H1 (cell line): ENCODE measurements at regions not wholly inside any gene's neighbourhood (a gene's known extent, or its start where the extent isn't known, plus 50 kb on each side); places are given as distances from the start of the nearest gene placed in this dataset.

ENCODE experiments used
- CTCF ChIA-PET: fragments of 300-600 bp; sonication (Branson Sonifier 250); formaldehyde crosslinking; loops from one replicate; lab custom pipeline; 2021; ENCODE audit not compliant: partially characterized antibody; lab: Charles Lee
- POLR2A ChIA-PET: fragments of 300-600 bp; sonication (Branson Sonifier 250); formaldehyde crosslinking; loops from one replicate; lab custom pipeline; 2021; ENCODE audit warnings: inconsistent platforms; ENCODE audit not compliant: partially characterized antibody; lab: Charles Lee
- DNase-seq, 2 experiments: peaks; one replicate each; pipeline versions ENCODE4 v3.0.0 to v3.0.0-alpha.2; 2010 to 2022; ENCODE audit warnings: low spot score in 2 of 2, low read depth in 1 of 2, mixed read lengths in 1 of 2
- FAIRE-seq: peaks from 2 replicates; lab custom pipeline; 2011; peaks lifted over from hg19 to GRCh38; lab: Jason Lieb, UNC
- H2AFZ ChIP-seq: 2 replicates; pipeline ENCODE4 v1.8.1; 2012; ENCODE audit warnings: low read length, inconsistent platforms
- H2AK5ac ChIP-seq: 2 replicates; pipeline ENCODE4 v1.6.1; 2013; ENCODE audit warnings: low read depth, low read length
- H2BK120ac ChIP-seq: replicated peaks from 2 replicates; pipeline ENCODE3; 2013; ENCODE audit warnings: low read depth, low read length, inconsistent platforms
- H2BK12ac ChIP-seq: 2 replicates; pipeline ENCODE4 v1.6.1; 2013; ENCODE audit warnings: low read depth, low read length
- H2BK15ac ChIP-seq: 2 replicates; pipeline ENCODE4 v1.6.1; 2013; ENCODE audit warnings: low read length
- H2BK20ac ChIP-seq: 2 replicates; pipeline ENCODE4 v1.6.1; 2013; ENCODE audit warnings: low read length
- H2BK5ac ChIP-seq: 2 replicates; pipeline ENCODE4 v1.6.1; 2013; ENCODE audit warnings: low read depth, low read length
- H3K14ac ChIP-seq: 2 replicates; pipeline ENCODE4 v1.6.1; 2013; ENCODE audit warnings: inconsistent platforms; ENCODE audit not compliant: insufficient read length
- H3K18ac ChIP-seq: 2 replicates; pipeline ENCODE4 v1.6.1; 2013; ENCODE audit warnings: low read length; ENCODE audit errors: extremely low read depth
- H3K23ac ChIP-seq: 2 replicates; pipeline ENCODE4 v1.6.1; 2013; ENCODE audit warnings: inconsistent platforms; ENCODE audit not compliant: insufficient read length
- H3K23me2 ChIP-seq: 2 replicates; pipeline ENCODE4 v1.6.1; 2013; ENCODE audit warnings: low read depth, low read length
- H3K27ac ChIP-seq: 2 replicates; pipeline ENCODE4 v1.6.1; 2011; ENCODE audit warnings: low read depth, low read length, inconsistent platforms
- H3K27me3 ChIP-seq, 4 experiments: replicated peaks in 1 of 4; 1 replicate in 1 of 4; 2 replicates in 3 of 4; pipeline versions ENCODE4 v1.6.1 to v1.8.1; 2011 to 2013; ENCODE audit warnings: low read length in 3 of 4, mild to moderate bottlenecking in 3 of 4, inconsistent platforms in 2 of 4, mixed read lengths in 2 of 4, moderate library complexity in 1 of 4; ENCODE audit not compliant: control insufficient read depth in 3 of 4, insufficient read depth in 3 of 4; ENCODE audit errors: extremely low read depth in 1 of 4
- H3K36me3 ChIP-seq, 4 experiments: 2 replicates each; pipeline versions ENCODE4 v1.6.1 to v1.8.1; 2011 to 2013; ENCODE audit warnings: mild to moderate bottlenecking in 4 of 4, low read length in 3 of 4, moderate library complexity in 2 of 4, control low read depth in 1 of 4, inconsistent platforms in 1 of 4; ENCODE audit not compliant: insufficient read depth in 4 of 4, control insufficient read depth in 2 of 4
- H3K4ac ChIP-seq: replicated peaks from 2 replicates; pipeline ENCODE3; 2013; ENCODE audit warnings: low read length, low read depth, mixed read lengths, inconsistent platforms; ENCODE audit not compliant: insufficient read length
- H3K4me1 ChIP-seq, 4 experiments: replicated peaks in 1 of 4; 1 replicate in 1 of 4; 2 replicates in 3 of 4; pipeline versions ENCODE4 v1.6.1 to v1.8.1; 2011 to 2013; ENCODE audit warnings: low read length in 3 of 4, inconsistent platforms in 2 of 4, mixed read lengths in 1 of 4; ENCODE audit not compliant: insufficient read depth in 4 of 4, control insufficient read depth in 3 of 4
- H3K4me2 ChIP-seq, 2 experiments: 2 replicates each; pipeline versions ENCODE4 v1.6.1 to v1.8.1; 2011 to 2013; ENCODE audit warnings: low read depth in 2 of 2, low read length in 2 of 2, control low read depth in 1 of 2, inconsistent platforms in 1 of 2, mild to moderate bottlenecking in 1 of 2; ENCODE audit not compliant: insufficient read depth in 1 of 2
- H3K4me3 ChIP-seq, 4 experiments: fragments of 200-600, 300-600 bp in 1 of 4; sonication (generic), shearing (Covaris generic), sonication (Bioruptor Twin) in 1 of 4; 2 replicates each; pipeline versions ENCODE4 v1.5.1 to v1.8.1; 2011 to 2016; ENCODE audit warnings: low read length in 4 of 4, low read depth in 3 of 4, control low read depth in 2 of 4, inconsistent platforms in 2 of 4, mild to moderate bottlenecking in 2 of 4, mixed read lengths in 1 of 4, moderate library complexity in 1 of 4; ENCODE audit not compliant: insufficient read depth in 2 of 4; ENCODE audit errors: extremely low read depth in 1 of 4
- H3K56ac ChIP-seq: replicated peaks from 2 replicates; pipeline ENCODE3; 2013; ENCODE audit warnings: low read depth, mild to moderate bottlenecking, mixed read lengths, low read length, inconsistent platforms; ENCODE audit not compliant: insufficient read length
- H3K79me1 ChIP-seq: 2 replicates; pipeline ENCODE4 v1.6.1; 2013; ENCODE audit warnings: low read depth, low read length, control low read depth
- H3K79me2 ChIP-seq, 2 experiments: 2 replicates each; pipeline versions ENCODE4 v1.6.1 to v1.8.1; 2012 to 2013; ENCODE audit warnings: low read length in 2 of 2, mild to moderate bottlenecking in 2 of 2, inconsistent platforms in 1 of 2; ENCODE audit not compliant: insufficient read depth in 2 of 2, control insufficient read depth in 1 of 2
- H3K9ac ChIP-seq, 4 experiments: replicated peaks in 1 of 4; 1 replicate in 1 of 4; 2 replicates in 3 of 4; pipeline versions ENCODE4 v1.6.1 to v1.8.1; 2011 to 2013; ENCODE audit warnings: low read depth in 3 of 4, low read length in 3 of 4, control low read depth in 2 of 4, mild to moderate bottlenecking in 2 of 4, moderate library complexity in 2 of 4, inconsistent platforms in 1 of 4; ENCODE audit errors: extremely low read depth in 1 of 4
- H3K9me3 ChIP-seq, 2 experiments: 2 replicates each; pipeline versions ENCODE4 v1.6.1 to v1.8.1; 2012 to 2013; ENCODE audit warnings: mild to moderate bottlenecking in 2 of 2, moderate library complexity in 2 of 2, control low read depth in 1 of 2, inconsistent platforms in 1 of 2, low read depth in 1 of 2, low read length in 1 of 2, mixed read lengths in 1 of 2; ENCODE audit not compliant: insufficient read depth in 2 of 2
- H4K20me1 ChIP-seq, 2 experiments: replicated peaks in 1 of 2; 2 replicates each; pipeline versions ENCODE3 to v1.8.1; 2011 to 2013; ENCODE audit warnings: inconsistent platforms in 2 of 2, low read length in 2 of 2, mild to moderate bottlenecking in 1 of 2; ENCODE audit not compliant: insufficient read depth in 2 of 2, control insufficient read depth in 1 of 2
- H4K5ac ChIP-seq: 2 replicates; pipeline ENCODE4 v1.6.1; 2013; ENCODE audit warnings: low read length, low read depth, mixed read lengths, inconsistent platforms; ENCODE audit not compliant: insufficient read length
- H4K8ac ChIP-seq: 2 replicates; pipeline ENCODE4 v1.8.0; 2013; ENCODE audit warnings: mild to moderate bottlenecking, moderate library complexity, low read length, inconsistent platforms; ENCODE audit not compliant: insufficient read depth; ENCODE audit errors: extremely low read depth
- H4K91ac ChIP-seq: replicated peaks from 2 replicates; pipeline ENCODE3; 2013; ENCODE audit warnings: low read length, mixed read lengths, inconsistent platforms; ENCODE audit not compliant: insufficient read length
- ASH2L ChIP-seq: fragments of 200-600, 300-600 bp; sonication (generic); IDR thresholded peaks from one replicate; pipeline ENCODE4 v1.7.1; 2017; ENCODE audit warnings: low read length
- CHD1 ChIP-seq: IDR thresholded peaks from 2 replicates; pipeline ENCODE4 v1.6.1; 2012; ENCODE audit warnings: low read depth, low read length, improper control_type of control experiment
- CHD2 ChIP-seq: IDR thresholded peaks from 2 replicates; pipeline ENCODE4 v1.6.1; 2012; ENCODE audit warnings: low read length, improper control_type of control experiment
- CTBP2 ChIP-seq: IDR thresholded peaks from 2 replicates; pipeline ENCODE4 v1.7.0; 2011; ENCODE audit warnings: borderline replicate concordance, mild to moderate bottlenecking, moderate library complexity, mixed read lengths, low read length; ENCODE audit not compliant: insufficient read depth, insufficient read length
- EZH2 ChIP-seq: fragments of 200-600 bp; sonication (generic); IDR thresholded peaks from 2 replicates; pipeline ENCODE4 v1.7.1; 2012; ENCODE audit warnings: low read depth, mild to moderate bottlenecking, moderate library complexity, low read length, inconsistent platforms; ENCODE audit not compliant: severe bottlenecking
- JUND ChIP-seq: IDR thresholded peaks from 2 replicates; pipeline ENCODE4 v1.6.1; 2011; ENCODE audit warnings: mild to moderate bottlenecking, improper control_type of control experiment, low read length
- KDM5A ChIP-seq: fragments of 200-600 bp; IDR thresholded peaks from 2 replicates; pipeline ENCODE4 v1.7.1; 2012; ENCODE audit warnings: mild to moderate bottlenecking, low read length, inconsistent platforms, mixed read lengths
- RFX5 ChIP-seq: IDR thresholded peaks from 2 replicates; pipeline ENCODE4 v1.6.1; 2011; ENCODE audit warnings: low read depth, low read length, improper control_type of control experiment, borderline replicate concordance
- RXRA ChIP-seq: IDR thresholded peaks from 2 replicates; pipeline ENCODE4 v1.6.1; 2011; ENCODE audit warnings: low read depth, mild to moderate bottlenecking, low read length, moderate library complexity; ENCODE audit not compliant: insufficient read depth
- SP4 ChIP-seq: IDR thresholded peaks from 2 replicates; pipeline ENCODE4 v1.6.1; 2012; ENCODE audit warnings: low read length, inconsistent platforms
- SRF ChIP-seq: IDR thresholded peaks from 2 replicates; pipeline ENCODE4 v1.6.1; 2011; ENCODE audit warnings: mild to moderate bottlenecking, low read depth, low read length, moderate library complexity
- TAF1 ChIP-seq: IDR thresholded peaks from 2 replicates; pipeline ENCODE4 v1.6.1; 2011; ENCODE audit warnings: mild to moderate bottlenecking, low read depth, low read length
- WGBS, 2 experiments: shearing (Covaris generic) in 1 of 2; methylation state at CpG; one replicate each; pipeline versions ENCODE4 v1.1.6 to v1.1.7; 2013 to 2015; ENCODE audit warnings: low lambda C conversion rate in 2 of 2, mixed read lengths in 2 of 2, inconsistent platforms in 1 of 2, low coverage in 1 of 2, missing lambda C conversion rate in 1 of 2; ENCODE audit not compliant: insufficient replicate concordance in 2 of 2, insufficient coverage in 1 of 2, insufficient read length in 1 of 2; ENCODE audit errors: extremely low coverage in 1 of 2, missing lambda C conversion rate in 1 of 2; 5-methylcytosine and 5-hydroxymethylcytosine counted together

- Histone ChIP-seq H3K4me3 (no peak overlapping the region), H3K56ac (no peak overlapping the region), H2BK20ac (no peak overlapping the region), H3K79me2 (no peaks in the 10 kb centered on the region), H2BK120ac (no peak overlapping the region), H3K23me2 (no peaks in the 10 kb centered on the region), H4K91ac (no peak overlapping the region), H3K9ac (no peak overlapping the region), H3K4me2 (no peak overlapping the region), H4K5ac (no peak overlapping the region), H3K4ac (no peak overlapping the region), H3K27me3 (no peaks in the 10 kb centered on the region), H2AK5ac (no peak overlapping the region), H3K23ac (no peak overlapping the region), H2BK5ac (no peak overlapping the region), H2BK12ac (no peak overlapping the region), H3K14ac (no peak overlapping the region), H3K79me1 (no peaks in the 10 kb centered on the region), H4K20me1 (no peaks in the 10 kb centered on the region), H3K9me3 (no peaks in the 10 kb centered on the region), H2BK15ac (no peak overlapping the region), H2AFZ (no peak overlapping the region), H4K8ac (no peak overlapping the region), H3K27ac (no peak overlapping the region), H3K4me1 (no peaks in the 10 kb centered on the region; a peak in 1 of 7 replicates), H3K18ac (no peak overlapping the region), H3K36me3 (no peaks in the 10 kb centered on the region)
- WGBS, 2 experiments = 87% methylated on average over 1 of the region's 1 CpG; no CpG with 5 or more reads in 1 of the 2 experiments
- FAIRE-seq (no peak), DNase-seq (no peak)
- ChIA-PET CTCF (interaction anchor here (0.7 to 1.1 kb wide), 2 partner anchors 8 to 10 kb away, joined by 3 to 4 read pairs; no protein-coding TSS in a partner anchor), POLR2A (no interaction called here)
- TF ChIP-seq JUND (no peak), CHD2 (no peak), CTBP2 (no peak), KDM5A (no peak), TAF1 (no peak), SRF (no peak), EZH2 (no peak), SP4 (no peak), RXRA (no peak), CHD1 (no peak), RFX5 (no peak), ASH2L (no peak)
Measured at GRCh38 chr11:28542561-28542960, 434.4 kb downstream of the METTL15 start.
